NCI-H146 (cell line): ENCODE measurements at regions not wholly inside any gene's neighbourhood (a gene's known extent, or its start where the extent isn't known, plus 50 kb on each side); places are given as distances from the start of the nearest gene placed in this dataset.

Source experiments
- DNase-seq: peaks from one replicate; lab custom pipeline; 2025; lab: John Stamatoyannopoulos, UW

DNA sequence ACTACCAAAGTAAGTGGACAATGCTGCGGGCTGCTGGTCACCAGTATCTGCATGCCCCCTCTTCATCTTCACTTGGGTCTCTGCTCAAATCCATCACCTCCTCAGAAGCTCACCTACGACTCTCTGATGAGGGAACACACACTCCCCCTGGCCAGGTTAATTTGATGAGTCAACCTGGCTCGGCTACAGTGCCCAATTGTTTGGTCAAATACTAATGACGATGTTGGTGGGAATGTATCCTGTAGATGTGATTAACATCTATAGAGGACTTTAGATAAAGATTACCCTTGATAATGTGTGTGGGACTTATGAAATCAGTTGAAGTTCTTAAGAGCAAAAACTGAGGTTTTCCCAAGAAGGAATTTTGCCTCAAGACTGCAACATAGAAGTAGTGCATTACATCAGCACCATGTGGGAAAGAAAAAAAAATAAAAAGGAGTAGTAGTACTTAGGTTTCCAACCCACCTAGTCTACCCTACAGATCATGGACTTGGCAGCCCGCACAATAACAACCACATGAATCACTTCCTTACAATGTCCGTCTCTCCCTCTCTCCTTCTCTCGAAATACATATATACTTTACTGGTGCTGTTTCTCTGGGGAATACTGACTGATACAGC lies 467.3 kb downstream of the DNAH5 start:
- DNase-seq: no peak

DNA sequence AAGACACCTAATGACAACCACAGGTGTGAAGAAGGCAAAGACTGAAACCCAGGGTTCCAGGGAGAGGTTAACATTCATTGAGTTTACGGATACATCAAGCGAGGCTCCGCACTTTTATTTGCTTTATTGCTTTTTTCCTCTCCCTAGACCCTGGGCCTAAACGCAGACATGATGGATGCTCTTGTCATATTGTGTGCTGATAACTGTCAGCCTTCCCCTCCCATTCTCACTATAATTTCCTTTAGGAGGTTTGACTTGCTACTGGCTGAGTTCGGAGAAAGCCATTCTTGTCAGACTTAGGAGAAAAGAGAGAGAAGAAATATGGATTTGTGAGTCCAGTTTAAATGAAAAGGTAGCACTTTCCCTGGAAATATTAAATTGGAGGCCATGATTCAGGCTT lies 471.6 kb downstream of the DNAH5 start:
- DNase-seq: no peak

DNA sequence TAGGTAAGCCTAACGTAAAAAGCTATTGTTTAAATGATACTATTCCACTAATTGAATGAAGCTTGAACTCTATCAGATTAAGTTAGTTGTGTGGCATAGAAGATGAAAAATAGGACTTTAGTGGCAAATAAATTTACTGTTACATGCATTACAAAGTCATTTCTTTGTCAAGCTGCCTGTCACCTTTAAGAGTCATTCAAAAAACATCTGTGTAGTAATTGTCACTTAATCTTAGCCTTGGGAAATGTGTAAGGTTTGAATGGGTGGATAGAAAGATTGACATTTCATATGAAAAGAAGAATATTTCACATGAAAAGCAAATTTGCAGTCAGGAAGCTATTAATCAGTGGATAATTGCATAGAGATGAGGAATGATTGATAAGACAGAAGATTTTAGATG lies 473.5 kb downstream of the DNAH5 start:
- no peak for DNase-seq

DNA sequence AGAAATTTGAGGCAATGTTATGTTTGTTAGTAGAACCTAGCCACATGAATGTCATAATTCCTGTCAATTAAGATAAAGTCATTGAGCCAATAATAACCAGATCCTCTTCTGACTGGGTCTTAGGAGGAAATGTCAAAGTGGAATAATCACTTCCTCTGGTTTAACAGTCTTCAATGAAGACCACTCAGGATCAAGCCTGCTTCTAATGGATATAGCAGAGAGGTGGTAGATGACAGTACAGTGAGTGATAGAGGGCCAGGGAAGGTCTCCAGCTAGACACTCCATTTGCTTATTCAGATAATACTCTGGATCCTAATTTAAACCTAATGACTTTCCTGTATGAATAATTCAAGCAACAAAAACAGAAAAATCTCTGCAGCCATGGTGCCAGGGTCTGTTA lies 474.2 kb downstream of the DNAH5 start:
- DNase-seq: no peak

DNA sequence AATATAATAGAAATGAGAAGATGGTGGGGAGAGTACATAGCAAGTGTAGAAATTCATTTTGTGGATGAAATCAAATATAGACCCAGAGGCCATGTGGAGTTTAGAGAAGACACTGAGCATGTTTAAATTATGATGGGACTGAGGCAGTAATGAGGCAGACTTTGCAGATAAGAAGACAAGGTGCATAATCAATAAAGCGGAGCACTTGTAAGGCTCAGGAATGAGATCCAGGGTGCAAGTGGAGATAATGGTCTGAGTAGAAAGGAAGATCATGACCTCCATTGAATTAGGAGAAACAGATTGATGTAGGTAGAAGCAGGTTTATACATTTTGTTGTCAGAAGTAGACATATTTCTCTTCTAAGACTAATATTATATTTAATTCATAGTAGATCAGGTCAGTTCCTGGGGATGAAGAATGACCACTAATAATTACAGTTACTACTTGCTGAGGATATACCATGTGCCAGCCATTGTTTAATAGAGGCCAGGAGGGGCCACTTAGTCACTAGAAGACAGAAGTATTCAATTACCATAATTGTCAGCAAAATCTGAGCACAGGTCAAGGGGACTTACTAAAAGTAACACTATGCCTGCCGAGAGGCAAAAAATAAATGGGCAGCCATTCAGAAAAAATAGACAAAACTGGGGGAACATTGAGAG lies 479.8 kb downstream of the DNAH5 start:
- DNase-seq: no peak

DNA sequence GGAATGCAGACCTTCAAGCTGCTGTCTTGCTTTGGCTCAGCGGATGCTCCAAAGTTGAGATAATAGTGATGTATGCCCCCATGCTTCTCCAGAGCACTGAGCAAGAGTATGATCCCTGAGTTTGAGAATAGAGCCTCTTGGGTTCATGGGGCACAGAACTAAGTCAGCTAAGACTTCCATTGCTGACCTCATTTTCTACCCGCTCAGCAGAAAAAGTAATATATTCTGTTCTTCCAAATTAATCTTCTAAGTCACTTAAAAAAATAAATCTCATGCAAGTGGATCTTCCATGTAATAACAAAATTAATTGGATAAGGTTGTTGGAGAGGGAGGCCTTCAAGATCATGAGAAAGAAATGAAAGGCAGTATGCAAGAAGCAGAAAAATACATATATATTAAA lies 483.9 kb downstream of the DNAH5 start:
- DNase-seq: no peak

DNA sequence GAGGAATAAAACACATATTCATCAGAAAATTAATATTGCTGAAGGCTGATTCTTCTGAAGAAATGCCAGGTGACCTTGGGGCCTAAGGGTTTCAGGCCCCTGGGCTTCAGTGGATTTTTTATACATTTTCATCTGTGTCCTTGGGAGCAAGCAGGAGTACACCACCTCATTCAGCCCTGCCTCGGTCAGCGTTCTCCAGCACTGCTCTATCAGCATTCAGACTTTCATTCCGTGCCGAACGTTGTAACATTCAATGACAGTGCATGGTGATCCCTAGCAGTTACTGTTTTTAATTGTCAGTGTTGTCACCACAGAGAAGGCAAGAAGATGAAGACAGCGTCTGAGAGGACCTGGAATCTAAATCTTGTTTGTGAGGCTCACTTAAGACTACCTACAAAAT lies 490.4 kb downstream of the DNAH5 start:
- DNase-seq: no peak

DNA sequence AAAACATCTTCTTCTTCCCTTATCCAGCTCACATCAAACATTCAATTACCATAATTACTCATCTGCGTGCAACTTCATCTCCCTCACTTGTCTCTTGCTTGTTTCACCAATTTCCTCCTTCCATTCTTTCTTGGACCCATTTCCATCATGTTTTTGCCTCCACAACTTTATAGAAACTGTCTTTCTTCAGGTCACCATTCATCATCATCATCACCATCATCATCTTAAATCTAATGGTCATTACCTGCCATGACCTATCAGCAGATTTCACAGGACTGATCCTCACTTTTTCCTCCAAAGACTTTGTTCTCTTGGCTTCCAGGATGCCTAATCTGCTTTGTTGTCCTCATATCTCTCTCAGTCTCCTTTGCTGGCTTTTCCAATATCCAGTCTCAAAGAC lies 495.6 kb downstream of the DNAH5 start:
- no peak for DNase-seq

DNA sequence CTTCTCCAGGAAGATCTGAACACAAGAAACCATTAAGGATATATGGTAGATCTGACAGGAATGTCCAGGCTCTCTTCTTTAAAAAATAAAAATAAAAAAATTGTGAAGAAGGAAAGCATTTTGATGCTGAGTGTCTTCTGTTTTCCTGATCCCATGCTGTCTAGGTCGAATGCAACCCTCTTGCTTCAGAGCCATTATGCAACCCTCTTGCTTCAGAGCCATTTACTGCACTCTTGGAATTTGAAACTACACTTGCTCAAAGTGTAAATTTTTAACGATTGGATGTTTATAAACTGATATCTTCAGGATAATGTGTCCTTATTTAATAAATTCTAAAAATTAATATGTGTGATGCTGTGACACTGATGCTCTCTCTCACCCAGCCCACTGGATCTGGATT lies 505.1 kb downstream of the DNAH5 start:
- DNase-seq: no peak

DNA sequence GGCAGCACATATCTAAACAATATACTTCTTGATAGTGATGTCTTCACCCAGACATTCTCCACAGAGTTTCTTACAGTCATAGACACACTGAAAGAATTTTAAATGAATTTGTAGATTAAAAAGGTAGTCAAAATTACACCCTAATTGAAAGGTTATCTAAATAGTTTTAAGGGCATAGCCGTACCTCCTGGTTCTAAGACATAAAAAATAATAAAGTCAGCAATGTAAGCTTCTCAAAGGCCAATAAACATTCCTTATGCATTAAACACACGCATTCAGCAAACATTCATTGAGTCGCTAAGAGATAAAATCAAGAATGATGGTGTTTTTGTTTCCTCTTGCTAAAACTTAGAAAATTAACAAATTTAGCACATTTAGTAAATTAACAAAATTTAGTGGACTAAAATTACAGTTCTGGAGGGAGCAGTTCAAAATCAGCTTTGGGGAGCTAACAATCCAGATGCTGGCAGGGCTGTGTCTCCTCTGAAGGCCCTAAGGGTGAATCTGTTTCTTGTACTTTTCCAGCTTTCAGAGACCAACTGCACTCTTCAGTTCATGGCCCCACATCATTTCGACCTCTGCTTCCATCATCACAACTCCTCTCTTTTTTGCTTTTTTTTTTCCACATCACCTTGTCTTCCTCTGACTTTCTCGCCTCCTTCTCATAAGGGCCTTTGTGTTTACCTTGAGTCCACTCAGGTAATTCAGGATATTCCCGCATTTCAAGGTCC lies 516.5 kb downstream of the DNAH5 start:
- no peak for DNase-seq

DNA sequence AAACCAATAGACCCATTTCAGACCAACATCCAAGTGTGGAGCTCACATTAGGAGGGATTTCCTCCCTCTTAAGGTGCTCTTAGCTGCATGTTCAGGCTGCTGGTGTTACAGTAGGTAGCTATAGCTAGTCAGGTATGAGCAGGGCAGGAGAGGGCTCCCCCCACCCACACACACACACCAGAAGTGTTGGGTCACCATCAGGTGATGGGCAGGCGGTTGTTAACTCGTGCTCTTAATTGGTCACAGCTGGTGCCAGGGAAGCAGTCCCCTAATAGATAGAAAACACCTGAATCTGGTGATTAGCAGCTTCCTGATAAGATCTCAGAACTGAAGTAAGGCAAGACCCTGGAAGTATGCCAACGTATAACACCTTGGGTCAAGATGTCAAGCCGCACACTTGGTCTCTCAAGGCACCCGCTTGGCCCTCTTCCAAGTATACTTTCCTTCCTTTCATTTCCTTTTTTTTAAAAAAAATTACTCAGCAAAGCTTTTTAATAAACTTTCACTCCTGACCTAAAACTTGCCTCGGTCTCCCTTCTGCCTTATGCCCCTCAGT lies 532.4 kb downstream of the DNAH5 start:
- no peak for DNase-seq

DNA sequence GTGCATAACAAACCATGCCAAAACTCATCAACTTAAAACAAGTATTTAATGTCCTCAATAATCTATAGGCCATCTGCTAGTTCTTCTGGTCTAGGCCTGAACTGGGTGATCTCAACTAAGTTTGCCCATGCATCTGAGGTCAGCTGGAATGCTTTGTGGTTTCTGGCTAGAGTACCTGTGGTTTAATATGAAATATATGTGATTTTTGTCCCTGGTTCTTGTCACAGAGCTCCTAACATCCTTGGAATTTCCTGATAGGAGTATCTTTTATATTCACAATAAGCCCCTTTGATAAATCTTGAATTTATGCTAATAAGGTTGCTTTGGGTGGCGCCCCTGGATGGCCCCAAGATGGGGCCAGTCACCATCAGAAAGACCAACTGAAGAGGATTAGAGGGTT lies 535.9 kb downstream of the DNAH5 start:
- DNase-seq: no peak

DNA sequence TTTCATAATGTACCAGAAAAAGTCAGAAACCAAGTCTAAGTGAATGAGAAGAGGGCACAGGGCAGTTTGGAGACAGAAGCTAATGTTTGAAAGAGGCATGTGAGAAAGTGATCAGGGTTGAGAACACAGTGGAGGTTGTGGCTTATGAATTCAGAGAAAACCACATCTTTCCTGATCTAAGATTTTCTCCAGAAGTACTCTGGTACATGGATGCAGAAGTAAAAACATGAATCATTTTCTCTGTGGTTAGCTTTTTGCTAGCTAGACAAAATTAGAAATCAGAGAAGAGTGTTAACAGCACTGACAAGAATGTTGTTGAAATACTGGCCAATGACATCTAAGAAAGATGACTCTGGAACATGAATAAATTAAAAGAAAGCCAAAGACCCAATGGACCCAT lies 541.1 kb downstream of the DNAH5 start:
- DNase-seq: no peak

DNA sequence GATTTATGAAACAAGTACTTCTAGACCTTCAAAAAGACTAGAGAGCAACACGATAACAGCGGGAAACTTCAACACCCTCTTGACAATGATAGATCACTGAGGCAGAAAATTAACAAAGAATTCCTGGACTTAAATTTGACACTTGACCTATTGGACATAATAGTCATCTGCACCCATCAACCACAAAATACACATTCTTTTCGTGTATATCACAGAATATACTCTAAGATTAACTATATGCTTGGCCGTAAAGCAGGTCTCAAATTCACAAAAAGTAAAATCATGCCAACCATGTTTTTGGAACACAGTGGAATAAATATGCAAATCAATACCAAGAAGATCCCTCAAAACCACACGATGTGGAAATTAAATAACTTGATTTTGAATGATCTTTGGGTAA lies 559.4 kb downstream of the DNAH5 start:
- DNase-seq: no peak

DNA sequence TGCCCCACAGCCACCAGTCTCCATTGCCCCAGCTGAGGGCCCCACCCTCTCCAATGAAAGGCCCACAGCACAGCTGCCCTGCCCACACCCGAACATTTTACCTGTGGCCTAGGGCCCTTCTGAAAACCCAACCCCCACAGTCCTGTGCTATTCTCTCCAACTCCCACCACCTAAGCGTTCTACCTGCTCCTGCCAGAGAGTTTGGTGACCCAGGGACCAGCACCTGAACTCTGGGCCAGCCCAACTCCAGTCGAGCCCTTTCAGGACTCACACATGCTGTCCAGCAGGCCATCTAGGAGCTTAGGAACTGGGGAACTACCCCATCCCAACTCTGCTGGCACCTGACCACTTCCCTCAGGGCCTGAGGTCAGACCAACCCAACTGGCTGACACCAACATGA lies 562.3 kb downstream of the DNAH5 start:
- no peak for DNase-seq

DNA sequence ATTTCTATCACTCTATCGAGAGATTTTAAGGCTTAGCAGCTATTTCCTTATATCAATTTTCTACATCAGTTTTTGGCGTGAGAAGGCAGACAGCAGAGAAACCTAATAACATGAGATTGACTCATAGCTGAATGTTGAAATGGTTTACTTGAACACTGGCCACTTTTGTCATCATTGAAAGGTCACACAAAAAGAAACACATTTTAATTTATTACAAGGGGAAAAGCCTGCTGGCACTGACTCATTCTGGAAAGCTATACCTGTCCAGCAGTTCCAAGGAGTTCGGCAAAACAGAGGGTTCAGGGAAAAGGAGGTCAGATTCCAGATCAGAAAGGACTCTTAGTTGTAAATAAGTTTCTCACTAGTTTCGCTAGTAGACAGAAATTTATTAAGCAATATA lies 566.4 kb downstream of the DNAH5 start:
- no peak for DNase-seq

DNA sequence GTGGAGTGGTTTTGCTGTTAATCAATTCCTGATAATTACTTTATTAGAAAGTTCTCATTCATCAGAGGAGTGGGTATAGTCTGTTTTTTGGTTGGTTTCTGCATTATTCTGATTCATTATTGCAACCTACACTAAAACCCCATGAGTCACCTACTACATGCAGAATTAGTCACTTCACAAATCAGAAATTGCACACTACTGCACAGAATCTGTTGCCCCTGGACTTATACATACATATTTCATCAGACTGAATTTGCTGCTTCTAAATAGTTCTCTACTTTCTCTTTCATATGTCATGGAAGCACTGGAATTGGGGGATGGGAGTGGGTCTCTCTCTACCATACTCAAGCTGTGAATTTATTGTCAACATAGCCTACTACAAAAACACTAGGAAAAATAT lies 585.1 kb downstream of the DNAH5 start:
- DNase-seq: no peak

DNA sequence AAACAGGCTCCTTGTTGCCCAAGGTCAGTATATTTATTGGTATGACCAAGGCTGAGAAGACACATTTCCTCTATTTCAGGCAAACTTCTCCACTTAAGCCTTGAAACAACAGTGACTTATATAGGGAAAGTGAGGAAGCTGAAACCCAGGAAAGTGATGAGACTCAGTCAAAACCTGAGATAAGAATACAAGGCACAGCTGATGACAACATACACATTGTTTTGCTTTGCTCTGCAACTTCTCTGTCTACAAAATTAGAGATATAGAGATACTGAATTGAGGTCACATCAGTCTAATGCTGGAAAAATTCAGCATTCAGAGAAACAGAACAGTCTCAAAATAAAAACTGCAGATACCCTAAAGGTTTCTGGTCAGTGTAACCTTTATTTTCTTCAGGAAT lies 586.1 kb downstream of the DNAH5 start:
- DNase-seq: no peak

DNA sequence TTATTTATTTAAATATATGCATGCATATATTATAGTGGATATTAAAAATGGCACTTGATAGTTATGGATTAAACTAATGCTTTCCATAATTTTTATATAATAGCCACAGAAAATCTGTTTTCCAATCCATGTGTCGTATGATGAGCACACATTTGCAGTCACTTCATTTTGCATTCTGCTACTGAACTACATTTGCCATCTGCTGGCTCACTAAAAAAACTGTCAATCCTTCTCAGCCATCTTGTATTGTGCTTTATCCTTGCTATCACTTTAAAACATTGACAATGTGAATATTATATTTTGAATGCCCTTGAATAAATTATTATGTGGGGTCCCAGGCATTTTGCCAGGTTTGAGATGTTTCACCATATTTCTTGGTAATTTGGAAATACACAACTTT lies 586.6 kb downstream of the DNAH5 start:
- DNase-seq: no peak

DNA sequence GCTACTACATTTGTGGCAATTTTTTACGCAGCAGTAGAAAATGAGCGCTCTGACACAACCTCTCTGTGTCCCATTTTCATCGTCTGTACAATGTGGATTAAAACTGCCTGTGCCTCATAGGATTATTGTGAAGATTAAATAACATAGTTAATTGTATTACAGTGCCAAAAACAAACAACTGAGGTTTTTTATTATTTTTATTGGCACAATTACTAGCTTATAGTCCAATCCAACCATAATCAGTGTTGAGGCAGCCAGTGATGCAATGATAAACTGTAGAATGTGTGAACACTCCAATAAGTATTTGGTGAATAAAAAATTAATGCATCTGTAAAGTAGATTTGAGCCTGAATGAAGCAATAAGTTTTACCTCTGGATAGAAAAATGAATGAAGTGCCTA lies 588.3 kb downstream of the DNAH5 start:
- DNase-seq: no peak

DNA sequence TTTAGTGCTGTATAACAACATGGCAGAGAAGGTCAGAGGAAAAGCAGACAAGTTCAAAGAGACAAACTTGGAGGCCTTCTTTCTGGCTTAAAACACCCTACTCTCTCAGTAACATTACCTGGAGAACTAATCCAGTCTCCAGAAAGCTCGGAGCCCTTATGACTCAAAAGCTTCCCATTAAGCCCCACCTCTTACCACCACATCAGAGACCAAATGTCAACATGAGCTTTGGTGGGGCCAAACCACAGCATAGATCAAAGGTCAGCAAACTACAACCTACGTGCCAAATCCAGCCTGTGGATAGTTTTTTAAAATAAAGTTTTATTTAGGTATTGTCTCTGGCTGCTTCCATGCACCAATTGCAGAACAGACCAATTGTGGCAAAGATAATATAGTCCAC lies 589.9 kb downstream of the DNAH5 start:
- no peak for DNase-seq

DNA sequence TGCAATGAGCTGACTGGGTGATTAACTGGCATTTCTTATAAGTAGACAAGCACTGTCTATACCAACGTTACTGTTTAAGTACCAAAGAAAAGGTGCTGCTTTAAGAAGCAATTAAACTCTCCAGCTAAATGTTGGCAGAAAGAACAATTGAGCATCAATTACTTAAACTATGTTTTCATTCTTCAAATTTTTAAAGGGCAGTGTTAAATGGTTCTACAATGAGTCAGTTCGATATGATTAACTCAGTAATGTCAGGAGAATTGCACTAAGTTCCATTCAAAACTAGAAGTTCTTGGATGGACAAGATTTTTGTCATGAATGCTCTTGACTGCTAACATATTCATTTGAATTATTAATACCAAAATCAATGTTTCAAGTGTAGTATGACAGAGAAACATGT lies 593.7 kb downstream of the DNAH5 start:
- no peak for DNase-seq

DNA sequence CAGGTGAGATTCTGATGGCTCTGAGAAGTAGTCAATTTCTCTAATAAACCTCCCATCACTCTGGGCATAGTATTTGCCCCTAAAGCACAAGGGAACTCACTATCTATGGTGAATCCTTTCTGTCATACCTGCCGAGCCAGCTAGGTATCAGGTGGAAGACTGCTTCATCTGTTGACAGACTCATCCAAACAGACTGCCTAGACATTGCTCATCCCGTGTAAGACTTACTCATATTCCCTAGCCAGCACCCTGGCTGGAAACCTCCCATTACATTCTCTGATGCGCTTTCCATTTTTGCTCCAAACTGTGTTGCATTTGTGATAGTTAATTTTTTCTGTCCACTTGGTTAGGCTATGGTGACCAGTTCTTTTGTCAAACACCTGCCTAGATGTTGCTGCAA lies 595.9 kb downstream of the DNAH5 start:
- no peak for DNase-seq
